Transverse colon (tissue), 3 donors: ENCODE measurements at regions not wholly inside any gene's neighbourhood (a gene's known extent, or its start where the extent isn't known, plus 50 kb on each side); places are given as distances from the start of the nearest gene placed in this dataset.

Experiments
- CTCF ChIP-seq, 5 experiments: fragments of 200-600 bp in 3 of 5; fragments of 450-650 bp in 2 of 5; sonication (generic) in 3 of 5; IDR thresholded peaks; 1 replicate in 2 of 5; 2 replicates in 3 of 5; pipeline ENCODE4 v1.5.1; 2016 to 2017; ENCODE audit warnings: antibody characterized with exemption in 5 of 5, inconsistent platforms in 3 of 5, mild to moderate bottlenecking in 2 of 5, moderate library complexity in 1 of 5
- POLR2A ChIP-seq: fragments of 450-650 bp; IDR thresholded peaks from one replicate; pipeline ENCODE4 v1.6.1; 2016; ENCODE audit warnings: antibody characterized with exemption, mild to moderate bottlenecking, moderate library complexity

- TF ChIP-seq POLR2A (no peak), CTCF (IDR thresholded peaks at IDR 0.05) (no peak)
Observed at GRCh38 chr9:73689051-73689870, 537.6 kb downstream of the ANXA1 start.
